Right hindlimb (tissue), 1 donor: ENCODE measurements at regions not wholly inside any gene's neighbourhood (a gene's known extent, or its start where the extent isn't known, plus 50 kb on each side); places are given as distances from the start of the nearest gene placed in this dataset.
"Not testable (repeated sequence)": the region's sequence is repeated elsewhere in the genome, so short reads cannot be mapped to it uniquely, and the experiment has no call there.

Source experiments
- DNase-seq: peaks from one replicate; pipeline ENCODE4 v3.0.0-alpha.2; 2018

- no peak for DNase-seq
Measured at GRCh38 chr2:58727981-58728656, 487.0 kb upstream of the FANCL start.

DNA sequence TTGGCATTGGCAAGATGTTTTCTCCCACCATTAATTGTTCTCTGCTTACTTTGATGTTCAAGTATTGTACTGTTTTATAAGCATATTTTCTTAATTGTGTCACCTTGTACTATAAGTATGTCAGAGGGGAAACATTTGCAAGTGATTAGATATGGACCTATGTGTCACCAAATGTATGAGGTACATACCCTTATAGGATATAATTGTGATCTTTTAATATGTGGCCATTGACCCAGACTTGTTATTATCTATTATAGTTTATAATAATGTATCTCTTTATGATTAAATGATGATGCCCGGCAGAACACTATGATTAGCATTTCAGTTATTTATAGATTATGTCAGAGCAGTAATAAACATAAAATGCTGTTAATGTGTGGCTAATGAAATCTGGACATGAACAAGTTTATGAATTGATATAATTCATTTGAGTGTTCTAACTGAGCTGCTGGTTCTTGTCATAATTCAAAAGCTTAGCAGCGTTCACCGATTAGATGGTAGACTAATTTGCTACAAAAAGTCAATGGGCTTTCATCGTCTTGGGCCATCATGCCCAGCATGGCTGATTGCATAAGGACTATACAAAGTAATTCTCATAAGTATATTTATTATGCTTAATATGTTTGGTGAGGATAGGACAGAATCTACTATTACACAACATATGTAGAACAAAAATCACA, 480.9 kb upstream of the FANCL start:
- DNase-seq: no peak

DNA sequence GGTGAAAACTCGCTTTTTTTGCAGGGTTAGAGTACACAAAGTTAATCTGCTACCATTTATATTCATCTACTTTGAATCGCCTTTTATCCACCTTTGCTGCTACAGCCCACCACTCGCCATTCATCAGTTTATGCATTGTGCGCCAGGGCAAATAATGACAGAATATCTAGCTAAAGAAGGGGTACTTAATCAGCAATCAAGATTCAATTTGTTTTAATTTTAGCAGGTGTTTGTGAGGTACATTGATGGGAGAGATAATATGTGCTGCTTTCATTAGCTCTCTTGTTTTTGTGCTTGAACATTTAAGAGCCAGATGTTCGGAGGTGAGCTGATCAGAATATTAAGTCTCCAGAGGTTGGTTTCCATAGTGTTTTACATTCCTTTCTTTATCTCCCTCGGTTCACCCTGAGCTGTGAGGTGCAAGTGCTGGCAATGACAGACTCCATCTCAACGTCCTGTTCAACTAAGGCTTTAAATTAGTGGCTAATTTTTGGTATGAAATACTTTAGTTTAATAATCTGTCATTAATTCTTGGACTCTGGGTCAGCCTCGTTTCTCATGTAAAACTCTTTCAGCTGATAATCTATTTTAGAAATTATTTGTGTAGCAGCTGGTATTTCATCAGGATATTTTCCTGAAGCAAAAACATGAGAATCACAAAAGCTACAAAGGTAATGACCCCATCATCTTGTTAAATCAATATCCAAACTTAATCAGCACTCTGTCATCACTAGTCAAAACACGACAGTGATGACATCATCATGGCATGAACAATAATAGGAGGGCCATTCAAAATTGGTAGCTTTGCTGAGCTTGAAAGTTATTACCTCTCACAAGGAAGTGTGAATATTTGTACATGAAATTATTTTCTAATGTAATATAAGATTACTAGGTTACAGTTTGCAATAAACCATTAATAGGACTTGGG, 479.9 kb upstream of the FANCL start:
- no peak for DNase-seq

- DNase-seq: no peak
Measured at GRCh38 chr2:58720033-58720769, 479.1 kb upstream of the FANCL start.

GRCh38 chr2:58715344-58715743, 474.2 kb upstream of the FANCL start:
- DNase-seq: no peak

DNA sequence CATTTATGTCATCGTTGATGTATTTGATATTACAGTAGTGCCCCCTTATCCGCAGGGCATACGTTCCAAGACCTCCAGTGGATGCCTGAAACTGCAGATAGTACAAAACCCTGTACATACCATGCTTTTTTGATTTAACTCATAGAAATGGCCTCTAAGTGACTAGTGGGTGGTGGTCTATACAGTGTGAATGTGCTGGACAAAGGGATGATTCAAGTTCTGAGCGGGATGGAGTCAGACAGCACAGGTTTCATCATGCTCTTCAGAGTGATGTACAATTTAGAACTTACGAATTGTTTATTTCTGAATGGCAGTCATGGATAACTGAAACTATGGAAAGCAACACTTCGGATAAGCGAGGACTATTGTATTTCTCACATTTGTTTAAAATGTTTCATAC, 473.1 kb upstream of the FANCL start:
- DNase-seq: no peak

GRCh38 chr2:58710795-58711279, 469.7 kb upstream of the FANCL start:
- DNase-seq: no peak

DNA sequence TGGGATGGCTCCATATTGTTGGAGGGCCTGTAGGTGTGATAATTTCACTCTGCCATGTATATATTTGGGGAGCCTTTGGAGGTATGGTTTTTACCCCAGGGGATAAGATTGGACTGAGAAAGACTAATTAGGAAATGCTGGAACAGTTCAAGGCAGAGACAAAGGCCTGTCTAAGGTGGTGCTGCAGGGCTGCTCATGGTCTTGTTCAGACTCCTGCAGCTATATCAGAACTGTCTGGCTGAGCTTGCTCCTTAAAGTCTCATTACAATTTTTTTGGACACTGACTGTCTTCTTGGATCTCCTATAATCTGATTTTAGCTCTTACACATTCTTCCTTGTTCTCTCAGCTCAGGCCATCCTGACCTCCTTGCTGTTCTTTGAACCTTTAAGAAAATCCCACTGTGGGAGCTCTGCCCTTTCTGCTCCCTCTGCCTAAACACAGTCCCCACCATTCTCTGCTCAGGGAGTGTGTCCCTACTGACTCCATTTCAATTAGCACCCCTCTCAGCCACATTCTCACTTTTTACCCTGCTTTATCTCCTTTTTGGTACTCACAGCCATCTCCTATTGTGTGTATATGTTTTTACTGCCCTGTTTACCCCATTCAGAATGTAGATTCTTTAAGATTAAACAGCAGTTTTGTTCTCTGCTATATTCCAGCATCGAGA, 468.7 kb upstream of the FANCL start:
- DNase-seq: no peak

DNA sequence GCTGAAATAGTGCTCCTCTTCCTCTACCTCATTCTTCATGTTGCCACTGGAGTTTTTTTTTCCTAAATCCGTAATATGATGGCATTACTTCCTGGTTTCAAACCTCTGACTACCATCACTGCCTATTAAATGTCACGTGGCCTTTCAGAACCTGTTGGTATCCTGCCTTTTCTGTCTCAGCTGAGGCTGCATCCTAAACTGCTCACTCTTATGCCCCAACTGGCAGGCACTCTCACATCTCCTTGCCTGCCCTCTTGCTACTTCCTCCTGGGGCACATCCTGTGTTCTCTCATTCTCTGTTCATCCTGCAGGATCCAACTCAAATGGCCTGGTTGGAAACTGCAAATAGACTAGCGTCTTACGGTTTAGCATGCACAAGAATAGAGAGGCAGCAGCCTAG, 468.1 kb upstream of the FANCL start:
- no peak for DNase-seq

DNA sequence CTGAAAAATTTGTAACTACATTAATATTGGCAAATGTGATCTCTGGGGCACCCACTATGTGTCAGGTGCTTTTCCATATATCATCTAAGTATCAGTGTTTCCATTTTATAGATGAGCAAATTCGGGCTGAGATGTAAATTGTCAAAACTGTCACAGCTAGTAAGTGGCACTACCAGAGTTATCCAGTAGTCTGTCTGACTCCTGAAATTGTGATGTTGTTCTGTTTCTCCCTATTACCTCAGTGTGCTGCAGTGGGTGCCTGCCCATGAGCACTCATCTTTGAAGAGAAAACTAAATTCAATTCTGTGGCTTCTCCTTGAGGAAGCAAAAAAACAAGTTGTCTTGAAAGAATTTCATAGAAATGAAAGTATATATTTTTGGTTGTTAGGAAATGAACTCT, 467.4 kb upstream of the FANCL start:
- no peak for DNase-seq

- no peak for DNase-seq
Measured at GRCh38 chr2:58702302-58702885, 461.3 kb upstream of the FANCL start.

DNA sequence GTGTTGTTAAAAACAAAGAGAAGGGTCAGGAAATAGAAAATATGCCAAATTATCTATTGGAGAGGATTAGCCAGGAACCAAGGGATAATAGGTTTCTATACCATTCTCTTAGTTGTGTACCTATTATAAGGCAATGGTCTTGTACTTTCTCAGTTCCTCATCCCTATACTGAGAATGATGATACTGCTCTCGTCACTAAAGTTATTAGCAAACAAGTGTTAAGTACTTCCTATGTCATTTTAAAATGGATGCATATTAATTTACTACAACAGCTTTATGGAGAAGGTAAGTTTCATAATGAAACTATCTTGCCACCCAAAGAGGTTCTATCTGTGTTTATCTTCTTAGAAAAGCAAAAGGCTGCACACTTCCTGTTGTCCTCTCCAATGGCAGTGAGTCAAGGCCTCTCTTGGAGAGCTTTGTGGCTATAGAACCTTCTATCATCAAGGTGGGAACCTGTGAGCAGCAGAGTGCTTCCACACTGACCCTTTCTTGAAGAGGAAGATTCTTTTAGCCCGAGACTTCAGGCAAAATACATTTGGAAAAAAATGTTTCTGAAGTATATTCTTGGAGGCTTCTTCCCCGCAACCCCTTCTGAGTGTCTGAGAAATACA, 460.7 kb upstream of the FANCL start:
- DNase-seq: no peak

- no peak for DNase-seq
Measured at GRCh38 chr2:58700591-58700990, 459.5 kb upstream of the FANCL start.

DNA sequence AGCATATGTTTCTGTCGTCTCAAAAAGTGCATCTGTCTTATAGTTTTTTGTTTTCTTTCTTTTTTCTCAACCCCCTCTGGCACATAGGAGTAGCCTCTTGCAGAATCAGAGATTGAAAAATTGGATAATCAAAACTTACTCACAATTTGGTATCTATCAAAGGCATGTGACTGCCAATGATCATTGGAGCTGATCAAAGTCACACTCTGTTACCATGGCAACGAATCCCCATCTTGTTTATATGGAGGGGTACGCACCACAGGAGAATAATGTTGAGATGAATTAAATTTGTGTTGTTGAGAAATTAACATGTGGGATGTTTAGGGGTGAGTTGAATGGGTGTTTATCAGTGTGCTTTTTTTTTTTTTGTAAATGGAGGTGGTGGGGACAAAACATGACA, 458.3 kb upstream of the FANCL start:
- DNase-seq: no peak

GRCh38 chr2:58698620-58699019, 457.5 kb upstream of the FANCL start:
- DNase-seq: no peak

GRCh38 chr2:58694114-58694513, 453.0 kb upstream of the FANCL start:
- not testable (repeated sequence) for DNase-seq

- DNase-seq: not testable (repeated sequence)
Measured at GRCh38 chr2:58691041-58691440, 449.9 kb upstream of the FANCL start.

GRCh38 chr2:58688813-58689212, 447.7 kb upstream of the FANCL start:
- DNase-seq: no peak

DNA sequence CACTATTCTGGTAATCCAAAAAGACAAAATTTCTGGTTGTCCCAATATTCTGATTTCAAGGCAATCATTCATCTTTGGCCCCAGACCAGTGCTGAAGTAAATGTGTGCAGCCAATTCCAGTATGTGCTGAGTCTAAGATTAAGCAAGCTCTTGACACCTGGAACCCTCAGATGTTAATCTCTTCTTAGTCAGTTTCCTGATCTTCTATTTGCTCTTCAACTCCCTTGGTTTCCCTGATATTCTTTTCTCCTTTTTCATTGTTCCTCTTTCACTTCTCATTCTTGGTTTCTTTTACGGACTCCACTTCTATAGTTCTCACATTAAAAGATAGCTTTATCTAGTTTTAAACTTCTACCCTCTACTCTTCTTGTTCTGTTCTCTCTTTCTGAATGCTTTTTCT, 445.7 kb upstream of the FANCL start:
- DNase-seq: no peak

DNA sequence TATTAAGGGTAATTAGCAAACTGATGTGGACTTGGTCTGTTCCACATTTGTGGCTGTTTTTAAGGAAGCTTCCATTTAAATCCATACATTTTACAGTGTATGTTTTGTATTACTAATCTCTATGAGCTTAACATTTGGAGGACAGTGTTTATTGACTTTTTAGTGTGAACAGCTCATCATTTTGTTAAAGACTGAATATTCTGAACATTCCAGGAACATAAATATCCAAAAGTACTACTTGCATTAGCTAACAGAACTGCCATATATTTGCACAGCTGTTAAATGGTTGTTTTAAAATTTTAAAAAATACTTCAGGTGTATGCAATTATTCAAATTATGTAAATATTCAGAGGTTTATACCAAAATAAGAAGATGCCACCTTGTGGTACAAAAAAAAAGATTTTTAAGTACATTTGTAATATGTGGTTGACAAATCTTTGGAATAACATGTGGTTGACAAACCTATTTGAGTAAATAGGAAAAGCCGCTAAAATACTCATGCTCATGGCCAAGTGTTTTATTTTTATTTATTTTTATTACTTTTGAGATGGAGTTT, 439.7 kb upstream of the FANCL start:
- DNase-seq: no peak

DNA sequence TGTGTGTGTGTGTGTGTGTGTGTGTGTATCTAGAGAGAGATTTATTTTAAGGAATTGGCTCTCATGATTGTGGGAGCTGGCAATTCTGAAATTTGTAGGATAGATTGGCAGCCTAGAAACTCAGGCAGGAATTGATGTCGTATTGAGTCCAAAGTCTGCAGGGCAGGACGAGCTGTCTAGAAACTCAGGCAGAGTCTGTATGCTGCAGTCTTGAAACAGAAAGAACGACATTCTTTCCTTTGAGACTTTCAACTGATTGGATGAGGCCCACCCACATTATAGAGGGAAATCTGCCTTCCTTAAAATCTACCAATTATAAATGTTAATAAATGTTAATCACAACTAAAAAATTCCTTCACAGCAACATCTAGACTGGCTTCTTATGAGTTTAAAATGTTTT, 436.6 kb upstream of the FANCL start:
- no peak for DNase-seq
